ENCODE measurements at regions not wholly inside any gene's neighbourhood (a gene's known extent, or its start where the extent isn't known, plus 50 kb on each side); places are given as distances from the start of the nearest gene placed in this dataset.

DNA sequence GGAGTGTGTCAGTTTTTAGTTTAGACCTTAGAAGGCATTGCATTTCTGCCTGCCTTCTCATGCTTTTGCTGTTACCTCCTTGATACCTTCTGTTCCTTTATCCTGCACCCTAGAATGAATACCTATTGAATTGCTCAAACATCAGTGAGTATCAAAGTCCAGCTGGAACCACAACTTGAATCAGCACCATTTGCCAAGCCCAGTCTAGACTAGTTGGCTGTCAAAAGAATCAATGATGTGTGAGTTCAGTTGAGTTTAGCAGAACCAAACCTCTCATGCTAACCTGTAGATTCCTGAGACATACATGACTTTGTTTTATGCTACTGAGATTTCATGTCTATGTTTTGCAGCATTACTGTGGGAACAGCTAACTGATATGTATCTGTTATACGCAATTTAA is 116.6 kb downstream of the FAM170A start:
- TF ChIP-seq ZNF484 (CRISPR knock-in tag; IDR thresholded peaks at IDR 0.05; ENCODE audit: borderline replicate concordance, low read depth) (no peak), MIER2 (CRISPR knock-in tag; IDR thresholded peaks at IDR 0.05) (no peak), JUN (CRISPR knock-in tag; IDR thresholded peaks at IDR 0.05) (no peak), ZNF232 (CRISPR knock-in tag; IDR thresholded peaks at IDR 0.05; ENCODE audit: borderline replicate concordance) (no peak), ZMAT3 (CRISPR knock-in tag; conservative IDR thresholded peaks at IDR 0.05) (no peak), ZNF879 (CRISPR knock-in tag; IDR thresholded peaks at IDR 0.05) (no peak), CSRNP2 (CRISPR knock-in tag; conservative IDR thresholded peaks at IDR 0.05; ENCODE audit: low read depth) (no peak), GZF1 (CRISPR knock-in tag; IDR thresholded peaks at IDR 0.05) (no peak), ZBTB7A (CRISPR knock-in tag; IDR thresholded peaks at IDR 0.05) (no peak), ZNF660 (CRISPR knock-in tag; IDR thresholded peaks at IDR 0.05; ENCODE audit: borderline replicate concordance, low read depth) (no peak), ZNF264 (CRISPR knock-in tag; IDR thresholded peaks at IDR 0.05) (no peak), POLR2AphosphoS5 (IDR thresholded peaks at IDR 0.05; ENCODE audit: low read depth, low read length) (no peak), FLYWCH1 (CRISPR knock-in tag; IDR thresholded peaks at IDR 0.05) (no peak), ZFP91 (CRISPR knock-in tag; IDR thresholded peaks at IDR 0.05; ENCODE audit: borderline replicate concordance) (no peak)
- TF ChIP-seq, protein P1, sequence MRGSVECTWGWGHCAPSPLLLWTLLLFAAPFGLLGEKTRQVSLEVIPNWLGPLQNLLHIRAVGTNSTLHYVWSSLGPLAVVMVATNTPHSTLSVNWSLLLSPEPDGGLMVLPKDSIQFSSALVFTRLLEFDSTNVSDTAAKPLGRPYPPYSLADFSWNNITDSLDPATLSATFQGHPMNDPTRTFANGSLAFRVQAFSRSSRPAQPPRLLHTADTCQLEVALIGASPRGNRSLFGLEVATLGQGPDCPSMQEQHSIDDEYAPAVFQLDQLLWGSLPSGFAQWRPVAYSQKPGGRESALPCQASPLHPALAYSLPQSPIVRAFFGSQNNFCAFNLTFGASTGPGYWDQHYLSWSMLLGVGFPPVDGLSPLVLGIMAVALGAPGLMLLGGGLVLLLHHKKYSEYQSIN (CRISPR knock-in tag; IDR thresholded peaks at IDR 0.05; ENCODE audit: borderline replicate concordance), result no peak
- TF ChIP-seq, protein P2, sequence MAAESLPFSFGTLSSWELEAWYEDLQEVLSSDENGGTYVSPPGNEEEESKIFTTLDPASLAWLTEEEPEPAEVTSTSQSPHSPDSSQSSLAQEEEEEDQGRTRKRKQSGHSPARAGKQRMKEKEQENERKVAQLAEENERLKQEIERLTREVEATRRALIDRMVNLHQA (CRISPR knock-in tag; IDR thresholded peaks at IDR 0.05), result no peak
- TF ChIP-seq, protein P3, sequence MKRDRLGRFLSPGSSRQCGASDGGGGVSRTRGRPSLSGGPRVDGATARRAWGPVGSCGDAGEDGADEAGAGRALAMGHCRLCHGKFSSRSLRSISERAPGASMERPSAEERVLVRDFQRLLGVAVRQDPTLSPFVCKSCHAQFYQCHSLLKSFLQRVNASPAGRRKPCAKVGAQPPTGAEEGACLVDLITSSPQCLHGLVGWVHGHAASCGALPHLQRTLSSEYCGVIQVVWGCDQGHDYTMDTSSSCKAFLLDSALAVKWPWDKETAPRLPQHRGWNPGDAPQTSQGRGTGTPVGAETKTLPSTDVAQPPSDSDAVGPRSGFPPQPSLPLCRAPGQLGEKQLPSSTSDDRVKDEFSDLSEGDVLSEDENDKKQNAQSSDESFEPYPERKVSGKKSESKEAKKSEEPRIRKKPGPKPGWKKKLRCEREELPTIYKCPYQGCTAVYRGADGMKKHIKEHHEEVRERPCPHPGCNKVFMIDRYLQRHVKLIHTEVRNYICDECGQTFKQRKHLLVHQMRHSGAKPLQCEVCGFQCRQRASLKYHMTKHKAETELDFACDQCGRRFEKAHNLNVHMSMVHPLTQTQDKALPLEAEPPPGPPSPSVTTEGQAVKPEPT (CRISPR knock-in tag; IDR thresholded peaks at IDR 0.05; ENCODE audit: low read depth), result no peak
- no peaks in the 10 kb centered on the region for H3K79me2 ChIP-seq (ENCODE audit: insufficient read depth, low read length)
- no peak overlapping the region for H3K27ac ChIP-seq (ENCODE audit: extremely low read length, insufficient read depth, low read length)
- H3K27me3 ChIP-seq (ENCODE audit: control insufficient read depth in 1 of 2, insufficient read depth in 2 of 2, low read length in 2 of 2), result no peaks in the 10 kb centered on the region; a peak in 1 of 5 replicates
- no peaks in the 10 kb centered on the region for H4K20me1 ChIP-seq (ENCODE audit: insufficient read depth, low read length)
- H3K4me2 ChIP-seq (ENCODE audit: low read depth, low read length), result no peak overlapping the region
- ChIA-PET POLR2A (no interaction called here), CTCF (ENCODE audit: low intra/inter-chr PET ratio, low total read pairs) (no interaction called here)
- H2AFZ ChIP-seq (ENCODE audit: low read length), result no peak overlapping the region
- intact Hi-C loops (cut with micrococcal nuclease; ENCODE audit: unreplicated experiment), result loop anchor here (10.0 kb wide), 1 partner anchor 761 kb away; the partner anchor contains the start of gene DTWD2
- FAIRE-seq (no peak), ATAC-seq (no peak), DNase-seq (ENCODE audit: low spot score) (no peak)
- in situ Hi-C loops (cut with HindIII; ENCODE audit: extremely low pct_ligation_motif_present, low pct_unique_long_range_greater_than_20kb), result loop anchor here (25.0 kb wide), 1 partner anchor 284 kb away; the partner anchor contains the start of gene HSD17B4
- no TSS peak for BruUV-seq (replicated peaks)
- H3K4me3 ChIP-seq (replicated peaks in 1 of 3; ENCODE audit: insufficient read depth in 1 of 3, low read depth in 2 of 3, low read length in 3 of 3), result no peak overlapping the region
- H3K4me1 ChIP-seq (ENCODE audit: insufficient read depth, low read length), result no peaks in the 10 kb centered on the region
- WGBS (ENCODE audit: low lambda C conversion rate), result 100% methylated on average over 1 of the region's 1 CpG
- no peaks in the 10 kb centered on the region for H3K36me3 ChIP-seq (replicated peaks in 1 of 2; ENCODE audit: control insufficient read depth in 1 of 2, insufficient read depth in 2 of 2, low read length in 2 of 2)
- no peak overlapping the region for H3K9ac ChIP-seq (ENCODE audit: insufficient read depth, low read depth, low read length)
- H3K9me3 ChIP-seq (ENCODE audit: low read length), result no peaks in the 10 kb centered on the region

Measured in HepG2 (cell line).